Astrocyte (in vitro differentiated cells and primary cell): ENCODE measurements at regions not wholly inside any gene's neighbourhood (a gene's known extent, or its start where the extent isn't known, plus 50 kb on each side); places are given as distances from the start of the nearest gene placed in this dataset.
A peak's percentile ranks its signal among the peaks of the same experiment; 100 is the strongest.

ENCODE experiments used
- DNase-seq: peaks from one replicate; pipeline ENCODE4 v3.0.0-alpha.2; 2010; ENCODE audit warnings: low read depth
- FAIRE-seq: peaks from 2 replicates; lab custom pipeline; 2011; peaks lifted over from hg19 to GRCh38; lab: Jason Lieb, UNC
- H2AFZ ChIP-seq: 2 replicates; pipeline ENCODE4 v1.6.0; 2012; ENCODE audit warnings: low read depth, low read length, inconsistent platforms
- H3K27ac ChIP-seq: 2 replicates; pipeline ENCODE4 v1.5.1; 2011; ENCODE audit warnings: low read depth, low read length, inconsistent platforms
- H3K27me3 ChIP-seq: 2 replicates; pipeline ENCODE4 v1.6.0; 2011; ENCODE audit warnings: low read length, inconsistent platforms; ENCODE audit not compliant: insufficient read depth
- H3K36me3 ChIP-seq: 2 replicates; pipeline ENCODE4 v1.5.1; 2011; ENCODE audit warnings: low read length, inconsistent platforms; ENCODE audit not compliant: insufficient read depth
- H3K4me1 ChIP-seq: 2 replicates; pipeline ENCODE4 v1.5.1; 2011; ENCODE audit warnings: low read length, inconsistent platforms; ENCODE audit not compliant: insufficient read depth
- H3K4me2 ChIP-seq: 2 replicates; pipeline ENCODE4 v1.6.0; 2012; ENCODE audit warnings: low read length, inconsistent platforms
- H3K4me3 ChIP-seq: 2 replicates; pipeline ENCODE4 v1.5.1; 2011; ENCODE audit warnings: low read depth, mild to moderate bottlenecking, low read length, inconsistent platforms; ENCODE audit not compliant: insufficient read depth
- H3K79me2 ChIP-seq: 2 replicates; pipeline ENCODE4 v1.6.0; 2012; ENCODE audit warnings: mild to moderate bottlenecking, low read length, inconsistent platforms; ENCODE audit not compliant: insufficient read depth
- H3K9ac ChIP-seq: 2 replicates; pipeline ENCODE4 v1.6.0; 2012; ENCODE audit warnings: mild to moderate bottlenecking, low read length, inconsistent platforms
- H3K9me3 ChIP-seq: 2 replicates; pipeline ENCODE4 v1.5.1; 2012; ENCODE audit warnings: low read depth, mild to moderate bottlenecking, low read length, inconsistent platforms; ENCODE audit not compliant: insufficient read depth
- H4K20me1 ChIP-seq: 2 replicates; pipeline ENCODE4 v1.6.0; 2012; ENCODE audit warnings: low read length, inconsistent platforms; ENCODE audit not compliant: insufficient read depth
- H3K27ac Mint-ChIP-seq: one replicate; pipeline ENCODE4 v1.8.0; 2021; ENCODE audit warnings: mild to moderate bottlenecking, mixed read lengths; ENCODE audit not compliant: unreplicated experiment
- H3K27me3 Mint-ChIP-seq: one replicate; pipeline ENCODE4 v1.8.0; 2021; ENCODE audit warnings: low read depth, mixed read lengths; ENCODE audit not compliant: unreplicated experiment
- H3K36me3 Mint-ChIP-seq: one replicate; pipeline ENCODE4 v1.8.0; 2021; ENCODE audit warnings: low read depth, mixed read lengths; ENCODE audit not compliant: unreplicated experiment
- H3K4me1 Mint-ChIP-seq: one replicate; pipeline ENCODE4 v1.8.0; 2021; ENCODE audit warnings: low read depth, mixed read lengths; ENCODE audit not compliant: unreplicated experiment
- H3K4me3 Mint-ChIP-seq: one replicate; pipeline ENCODE4 v1.8.0; 2021; ENCODE audit warnings: mild to moderate bottlenecking, moderate library complexity, mixed read lengths; ENCODE audit not compliant: unreplicated experiment
- H3K9me3 Mint-ChIP-seq: one replicate; pipeline ENCODE4 v1.8.0; 2021; ENCODE audit warnings: mild to moderate bottlenecking, mixed read lengths; ENCODE audit not compliant: unreplicated experiment
- CTCF ChIP-seq: IDR thresholded peaks from 2 replicates; pipeline ENCODE4 v1.5.1; 2011; ENCODE audit warnings: low read depth, mild to moderate bottlenecking, inconsistent platforms, low read length, moderate library complexity; ENCODE audit not compliant: insufficient read depth
- EZH2 ChIP-seq: IDR thresholded peaks from 2 replicates; pipeline ENCODE4 v1.6.1; 2012; ENCODE audit warnings: mild to moderate bottlenecking, low read length, inconsistent platforms; ENCODE audit not compliant: insufficient read depth

DNA sequence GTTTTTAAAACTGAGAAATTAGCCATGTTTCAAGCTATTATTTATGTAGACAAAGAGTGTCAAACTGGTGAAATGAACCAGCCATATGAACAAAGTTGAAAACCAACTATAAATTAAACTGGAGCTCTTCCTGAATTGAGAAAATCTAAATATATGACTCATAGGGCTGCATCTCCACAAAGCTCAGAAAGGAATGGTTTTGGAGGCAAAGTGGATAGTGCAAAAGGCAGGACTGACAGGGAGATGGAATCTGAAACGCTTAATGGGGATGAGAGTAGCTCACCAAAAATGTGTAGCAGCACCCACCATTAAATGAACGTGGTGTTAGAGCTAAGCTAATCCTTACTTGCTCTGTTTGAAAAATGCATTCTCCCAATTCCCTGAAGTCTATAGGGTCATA is 1066.0 kb downstream of the AGBL1 start:
- Mint-ChIP-seq H3K4me3 (no peak overlapping the region), H3K4me1 (peaks cover 26% of the 10 kb centered on the region), H3K27ac (no peak overlapping the region), H3K9me3 (peaks cover 3% of the 10 kb centered on the region), H3K27me3 (no peaks in the 10 kb centered on the region), H3K36me3 (no peaks in the 10 kb centered on the region)
- no peak for FAIRE-seq
- H3K36me3 ChIP-seq: no peaks in the 10 kb centered on the region
- H3K4me2 ChIP-seq: peak overlapping the region; percentile 6
- H4K20me1 ChIP-seq: no peaks in the 10 kb centered on the region
- no peak overlapping the region for H3K27ac ChIP-seq
- no peaks in the 10 kb centered on the region for H3K79me2 ChIP-seq
- DNase-seq: peak; percentile 17
- no peak for TF ChIP-seq CTCF
- TF ChIP-seq EZH2: no peak
- no peak overlapping the region for H3K9ac ChIP-seq
- no peak overlapping the region for H2AFZ ChIP-seq
- no peak overlapping the region for H3K4me3 ChIP-seq
- no peaks in the 10 kb centered on the region for H3K9me3 ChIP-seq
- no peaks in the 10 kb centered on the region for H3K27me3 ChIP-seq
- H3K4me1 ChIP-seq: peaks cover 8% of the 10 kb centered on the region

DNA sequence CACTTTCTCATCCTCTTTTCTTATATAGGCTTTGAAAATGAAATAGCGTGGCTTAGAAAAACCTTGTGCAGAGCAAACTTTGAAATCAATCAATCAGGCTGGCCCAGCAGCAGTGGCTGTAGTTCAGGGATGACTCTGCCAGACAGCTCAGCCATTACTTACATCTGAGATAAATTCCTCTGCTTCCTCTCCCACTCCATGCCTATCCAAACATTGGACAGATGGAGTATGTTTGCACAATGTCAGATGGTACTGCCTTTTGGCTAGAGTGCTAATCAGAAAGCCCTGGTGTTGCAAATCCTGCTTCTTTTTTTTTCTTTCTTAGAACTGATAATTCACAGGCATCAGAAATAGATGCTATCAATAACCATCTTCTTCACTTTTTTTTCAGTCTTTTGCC is 1065.1 kb downstream of the AGBL1 start:
- H2AFZ ChIP-seq: no peak overlapping the region
- no peak for FAIRE-seq

More for the DNA sequence above, 1065.1 kb downstream of the AGBL1 start:
- H3K79me2 ChIP-seq: no peaks in the 10 kb centered on the region
- H3K36me3 ChIP-seq: no peaks in the 10 kb centered on the region
- no peak overlapping the region for H3K4me3 Mint-ChIP-seq
- no peaks in the 10 kb centered on the region for H3K9me3 ChIP-seq
- H3K27ac Mint-ChIP-seq: peak overlapping the region; percentile 5
- peaks cover 26% of the 10 kb centered on the region for H3K4me1 Mint-ChIP-seq
- peak; percentile 79 for DNase-seq
- H4K20me1 ChIP-seq: no peaks in the 10 kb centered on the region
- H3K27me3 Mint-ChIP-seq: no peaks in the 10 kb centered on the region
- H3K27ac ChIP-seq: no peak overlapping the region
- peaks cover 8% of the 10 kb centered on the region for H3K4me1 ChIP-seq
- H3K4me2 ChIP-seq: peak overlapping the region; percentile 13
- H3K36me3 Mint-ChIP-seq: no peaks in the 10 kb centered on the region
- H3K9me3 Mint-ChIP-seq: peaks cover 3% of the 10 kb centered on the region
- TF ChIP-seq EZH2 (no peak), CTCF (no peak)
- no peak overlapping the region for H3K4me3 ChIP-seq
- H3K9ac ChIP-seq: no peak overlapping the region
- no peaks in the 10 kb centered on the region for H3K27me3 ChIP-seq
